Activated CD4-positive, alpha-beta T cell treated with anti-CD3 and anti-CD28 coated beads for 36 hours (primary cell): ENCODE measurements at regions not wholly inside any gene's neighbourhood (a gene's known extent, or its start where the extent isn't known, plus 50 kb on each side); places are given as distances from the start of the nearest gene placed in this dataset.

Experiments used
- ATAC-seq: fragments of 200-7000 bp; cut with Tn5 transposase; one replicate; pipeline ENCODE4 v1.10.0; 2021; ENCODE audit warnings: mild to moderate bottlenecking, moderate library complexity
- CTCF ChIA-PET: fragments of 350-600 bp; sonication (Branson Sonifier 250); formaldehyde crosslinking; loops from one replicate; lab custom pipeline; 2021; ENCODE audit warnings: antibody characterized with exemption; lab: Charles Lee
- POLR2A ChIA-PET: fragments of 350-600 bp; sonication (Branson Sonifier 250); formaldehyde crosslinking; loops from one replicate; lab custom pipeline; 2021; ENCODE audit warnings: antibody characterized with exemption, inconsistent platforms; lab: Charles Lee
- DNase-seq: peaks from one replicate; pipeline ENCODE4 v3.0.0-alpha.2; 2020
- H3K27ac Mint-ChIP-seq: one replicate; pipeline ENCODE4 v1.8.0; 2021; ENCODE audit warnings: mixed read lengths
- H3K27me3 Mint-ChIP-seq: one replicate; pipeline ENCODE4 v1.8.0; 2021; ENCODE audit warnings: mixed read lengths
- H3K36me3 Mint-ChIP-seq: one replicate; pipeline ENCODE4 v1.8.0; 2021; ENCODE audit warnings: low read depth, mixed read lengths
- H3K4me1 Mint-ChIP-seq: one replicate; pipeline ENCODE4 v1.8.0; 2021; ENCODE audit warnings: mixed read lengths
- H3K4me3 Mint-ChIP-seq: one replicate; pipeline ENCODE4 v1.8.0; 2021; ENCODE audit warnings: mild to moderate bottlenecking, moderate library complexity, mixed read lengths
- H3K9me3 Mint-ChIP-seq: one replicate; pipeline ENCODE4 v1.8.0; 2021; ENCODE audit warnings: low read depth, mixed read lengths
- intact Hi-C, 2 experiments: fragments of 100-400 bp; cut with DNase I in 1 of 2; cut with micrococcal nuclease in 1 of 2; formaldehyde crosslinking; loops; one replicate each; pipeline versions ENCODE4 v1.14.2 to v1.15.1; 2022 to 2024; cut with DNase I, micrococcal nuclease

GRCh38 chr6:145026267-145026679 is 709.0 kb downstream of the EPM2A start:
- no peaks in the 10 kb centered on the region for H3K36me3 Mint-ChIP-seq
- intact Hi-C loops, result no loop called here
- DNase-seq (no peak), ATAC-seq (no peak)
- H3K4me3 Mint-ChIP-seq, result no peak overlapping the region
- H3K27me3 Mint-ChIP-seq, result peaks cover 16% of the 10 kb centered on the region
- no peak overlapping the region for H3K27ac Mint-ChIP-seq
- H3K9me3 Mint-ChIP-seq, result no peaks in the 10 kb centered on the region
- ChIA-PET CTCF (interaction anchor here (0.6 to 0.8 kb wide), 3 partner anchors 106 to 684 kb away, joined by 3 to 5 read pairs (median 3); no protein-coding TSS in a partner anchor), POLR2A (no interaction called here)
- peaks cover 5% of the 10 kb centered on the region for H3K4me1 Mint-ChIP-seq

GRCh38 chr6:145028144-145028818 is 707.0 kb downstream of the EPM2A start:
- no peaks in the 10 kb centered on the region for H3K36me3 Mint-ChIP-seq
- ATAC-seq, result peak; percentile 79
- H3K27me3 Mint-ChIP-seq, result peaks cover 12% of the 10 kb centered on the region
- intact Hi-C loops, result loop anchor here (1.0 kb wide), 1 partner anchor 443 kb away; no protein-coding TSS in a partner anchor
- H3K4me3 Mint-ChIP-seq, result no peak overlapping the region
- H3K9me3 Mint-ChIP-seq, result no peaks in the 10 kb centered on the region
- ChIA-PET POLR2A (no interaction called here), CTCF (no interaction called here)
- H3K4me1 Mint-ChIP-seq, result no peaks in the 10 kb centered on the region
- no peak for DNase-seq
- H3K27ac Mint-ChIP-seq, result no peak overlapping the region

GRCh38 chr6:145031001-145031400 is 704.3 kb downstream of the EPM2A start:
- no peak overlapping the region for H3K4me3 Mint-ChIP-seq
- POLR2A ChIA-PET, result no interaction called here
- H3K4me1 Mint-ChIP-seq, result no peaks in the 10 kb centered on the region
- no peaks in the 10 kb centered on the region for H3K9me3 Mint-ChIP-seq
- DNase-seq (no peak), ATAC-seq (no peak)
- no peak overlapping the region for H3K27ac Mint-ChIP-seq
- H3K36me3 Mint-ChIP-seq, result no peaks in the 10 kb centered on the region
- H3K27me3 Mint-ChIP-seq, result peaks cover 14% of the 10 kb centered on the region
- intact Hi-C loops, result no loop called here
- CTCF ChIA-PET, result interaction anchor here (1.6 kb wide), 1 partner anchor 11 kb away, joined by 7 read pairs; no protein-coding TSS in a partner anchor

GRCh38 chr6:145031962-145032361 is 703.4 kb downstream of the EPM2A start:
- DNase-seq, result no peak
- POLR2A ChIA-PET, result no interaction called here
- Mint-ChIP-seq H3K27me3 (peaks cover 18% of the 10 kb centered on the region), H3K9me3 (no peaks in the 10 kb centered on the region), H3K4me1 (no peaks in the 10 kb centered on the region), H3K4me3 (no peak overlapping the region), H3K36me3 (no peaks in the 10 kb centered on the region), H3K27ac (no peak overlapping the region)
- no peak for ATAC-seq
- CTCF ChIA-PET, result interaction anchor here (1.6 kb wide), 1 partner anchor 10 kb away, joined by 7 read pairs; no protein-coding TSS in a partner anchor
- intact Hi-C loops, result no loop called here

GRCh38 chr6:145032562-145033145 is 702.7 kb downstream of the EPM2A start:
- Mint-ChIP-seq H3K27ac (no peak overlapping the region), H3K4me3 (no peak overlapping the region), H3K9me3 (no peaks in the 10 kb centered on the region), H3K36me3 (no peaks in the 10 kb centered on the region), H3K27me3 (peaks cover 14% of the 10 kb centered on the region), H3K4me1 (no peaks in the 10 kb centered on the region)
- ATAC-seq, result no peak
- POLR2A ChIA-PET, result no interaction called here
- intact Hi-C loops, result no loop called here
- CTCF ChIA-PET, result interaction anchor here (1.6 kb wide), 1 partner anchor 9 kb away, joined by 7 read pairs; no protein-coding TSS in a partner anchor
- no peak for DNase-seq

GRCh38 chr6:145034664-145035063 is 700.7 kb downstream of the EPM2A start:
- ATAC-seq (no peak), DNase-seq (no peak)
- Mint-ChIP-seq H3K36me3 (no peaks in the 10 kb centered on the region), H3K4me3 (no peak overlapping the region), H3K4me1 (no peaks in the 10 kb centered on the region), H3K27me3 (peaks cover 11% of the 10 kb centered on the region), H3K9me3 (no peaks in the 10 kb centered on the region), H3K27ac (no peak overlapping the region)
- intact Hi-C loops, result no loop called here
- CTCF ChIA-PET, result no interaction called here
- POLR2A ChIA-PET, result no interaction called here

- no peak for ATAC-seq
- no peaks in the 10 kb centered on the region for H3K4me1 Mint-ChIP-seq
- peaks cover 11% of the 10 kb centered on the region for H3K27me3 Mint-ChIP-seq
- no peak for DNase-seq
- no peaks in the 10 kb centered on the region for H3K36me3 Mint-ChIP-seq
- no peak overlapping the region for H3K27ac Mint-ChIP-seq
- CTCF ChIA-PET, result no interaction called here
- H3K9me3 Mint-ChIP-seq, result no peaks in the 10 kb centered on the region
- H3K4me3 Mint-ChIP-seq, result no peak overlapping the region
- intact Hi-C loops, result no loop called here
- POLR2A ChIA-PET, result no interaction called here
These were observed 699.1 kb downstream of the EPM2A start for GRCh38 chr6:145036236-145036635.

GRCh38 chr6:145036848-145037567 is 698.3 kb downstream of the EPM2A start:
- DNase-seq, result no peak
- CTCF ChIA-PET, result no interaction called here
- Mint-ChIP-seq H3K9me3 (no peaks in the 10 kb centered on the region), H3K36me3 (no peaks in the 10 kb centered on the region), H3K27me3 (peaks cover 9% of the 10 kb centered on the region), H3K4me3 (no peak overlapping the region), H3K4me1 (no peaks in the 10 kb centered on the region), H3K27ac (no peak overlapping the region)
- POLR2A ChIA-PET, result no interaction called here
- no peak for ATAC-seq
- intact Hi-C loops, result no loop called here

- H3K27ac Mint-ChIP-seq, result no peak overlapping the region
- DNase-seq, result no peak
- POLR2A ChIA-PET, result no interaction called here
- no peak for ATAC-seq
- no peaks in the 10 kb centered on the region for H3K9me3 Mint-ChIP-seq
- CTCF ChIA-PET, result interaction anchor here (0.6 to 2.0 kb wide), 3 partner anchors 11 to 89 kb away, joined by 3 to 7 read pairs (median 3); no protein-coding TSS in a partner anchor
- no peaks in the 10 kb centered on the region for H3K36me3 Mint-ChIP-seq
- intact Hi-C loops, result no loop called here
- H3K4me1 Mint-ChIP-seq, result no peaks in the 10 kb centered on the region
- H3K4me3 Mint-ChIP-seq, result no peak overlapping the region
- H3K27me3 Mint-ChIP-seq, result peaks cover 5% of the 10 kb centered on the region
These were observed 692.8 kb downstream of the EPM2A start for GRCh38 chr6:145042559-145042958.

GRCh38 chr6:145043926-145044500 is 691.3 kb downstream of the EPM2A start:
- Mint-ChIP-seq H3K4me3 (no peak overlapping the region), H3K27ac (no peak overlapping the region), H3K9me3 (no peaks in the 10 kb centered on the region), H3K4me1 (no peaks in the 10 kb centered on the region), H3K36me3 (no peaks in the 10 kb centered on the region), H3K27me3 (peaks cover 5% of the 10 kb centered on the region)
- ChIA-PET POLR2A (no interaction called here), CTCF (interaction anchor here (1.0 to 1.7 kb wide), 2 partner anchors 9 to 112 kb away, joined by 3 to 4 read pairs; no protein-coding TSS in a partner anchor)
- DNase-seq (no peak), ATAC-seq (no peak)
- intact Hi-C loops, result no loop called here

- ATAC-seq (peak; percentile 71), DNase-seq (no peak)
- Mint-ChIP-seq H3K4me3 (no peak overlapping the region), H3K36me3 (no peaks in the 10 kb centered on the region), H3K27me3 (peaks cover 7% of the 10 kb centered on the region), H3K9me3 (no peaks in the 10 kb centered on the region), H3K4me1 (no peaks in the 10 kb centered on the region), H3K27ac (no peak overlapping the region)
- POLR2A ChIA-PET, result interaction anchor here (0.6 kb wide), 1 partner anchor 40 kb away, joined by 3 read pairs; no protein-coding TSS in a partner anchor
- CTCF ChIA-PET, result interaction anchor here (0.7 to 1.7 kb wide), 3 partner anchors 9 to 112 kb away, joined by 3 to 4 read pairs (median 3); no protein-coding TSS in a partner anchor
- intact Hi-C loops, result no loop called here
These were observed 690.6 kb downstream of the EPM2A start for GRCh38 chr6:145044641-145045246.
